ENCODE measurements at regions not wholly inside any gene's neighbourhood (a gene's known extent, or its start where the extent isn't known, plus 50 kb on each side); places are given as distances from the start of the nearest gene placed in this dataset.
"Not testable (repeated sequence)": the region's sequence is repeated elsewhere in the genome, so short reads cannot be mapped to it uniquely, and the experiment has no call there.

- DNase-seq (ENCODE audit: low read depth) = no peak
- TF ChIP-seq, protein P1, sequence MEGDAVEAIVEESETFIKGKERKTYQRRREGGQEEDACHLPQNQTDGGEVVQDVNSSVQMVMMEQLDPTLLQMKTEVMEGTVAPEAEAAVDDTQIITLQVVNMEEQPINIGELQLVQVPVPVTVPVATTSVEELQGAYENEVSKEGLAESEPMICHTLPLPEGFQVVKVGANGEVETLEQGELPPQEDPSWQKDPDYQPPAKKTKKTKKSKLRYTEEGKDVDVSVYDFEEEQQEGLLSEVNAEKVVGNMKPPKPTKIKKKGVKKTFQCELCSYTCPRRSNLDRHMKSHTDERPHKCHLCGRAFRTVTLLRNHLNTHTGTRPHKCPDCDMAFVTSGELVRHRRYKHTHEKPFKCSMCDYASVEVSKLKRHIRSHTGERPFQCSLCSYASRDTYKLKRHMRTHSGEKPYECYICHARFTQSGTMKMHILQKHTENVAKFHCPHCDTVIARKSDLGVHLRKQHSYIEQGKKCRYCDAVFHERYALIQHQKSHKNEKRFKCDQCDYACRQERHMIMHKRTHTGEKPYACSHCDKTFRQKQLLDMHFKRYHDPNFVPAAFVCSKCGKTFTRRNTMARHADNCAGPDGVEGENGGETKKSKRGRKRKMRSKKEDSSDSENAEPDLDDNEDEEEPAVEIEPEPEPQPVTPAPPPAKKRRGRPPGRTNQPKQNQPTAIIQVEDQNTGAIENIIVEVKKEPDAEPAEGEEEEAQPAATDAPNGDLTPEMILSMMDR (IDR thresholded peaks at IDR 0.05; ENCODE audit: low read depth, low read length, missing control alignments) = no peak
Measured at GRCh38 chr5:155631116-155631515, 617.6 kb downstream of the KIF4B start.

GRCh38 chr5:155633338-155633957, 619.9 kb downstream of the KIF4B start:
- DNase-seq (ENCODE audit: low read depth) = no peak
- H3K4me3 ChIP-seq (ENCODE audit: low read depth, low read length) = no peak overlapping the region
- TF ChIP-seq, protein P1 (IDR thresholded peaks at IDR 0.05; ENCODE audit: low read depth, low read length, missing control alignments) = no peak
- in situ Hi-C loops (cut with HindIII; ENCODE audit: low sequenced_read_pairs) = no loop called here

More at GRCh38 chr5:155631116-155631515, 617.6 kb downstream of the KIF4B start:
- in situ Hi-C loops (cut with HindIII; ENCODE audit: low sequenced_read_pairs) = no loop called here
- H3K4me3 ChIP-seq (ENCODE audit: low read depth, low read length) = no peak overlapping the region

DNA sequence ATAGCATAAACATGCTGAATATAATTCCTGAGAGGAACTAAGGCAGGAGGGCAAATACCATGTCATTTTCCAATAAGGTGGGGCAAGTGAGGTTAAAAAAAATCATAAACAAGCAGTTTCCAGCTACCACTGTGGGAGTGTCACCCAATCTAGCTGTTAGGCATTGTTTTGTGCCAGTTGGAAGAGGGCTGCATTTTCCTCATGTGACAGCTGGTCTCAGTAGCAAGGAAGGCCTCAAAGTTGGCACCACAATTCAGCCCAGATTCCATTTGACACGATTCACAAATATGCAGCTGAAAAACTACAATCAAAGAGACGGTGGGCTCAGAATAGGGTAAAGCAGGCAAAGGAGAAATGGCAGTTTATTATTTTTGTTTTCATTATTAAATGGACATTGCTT, 636.1 kb downstream of the KIF4B start:
- TF ChIP-seq, protein P1 (IDR thresholded peaks at IDR 0.05; ENCODE audit: low read depth, low read length, missing control alignments) = no peak
- DNase-seq (ENCODE audit: low read depth) = no peak
- in situ Hi-C loops (cut with HindIII; ENCODE audit: low sequenced_read_pairs) = no loop called here
- no peak overlapping the region for H3K4me3 ChIP-seq (ENCODE audit: low read depth, low read length)

DNA sequence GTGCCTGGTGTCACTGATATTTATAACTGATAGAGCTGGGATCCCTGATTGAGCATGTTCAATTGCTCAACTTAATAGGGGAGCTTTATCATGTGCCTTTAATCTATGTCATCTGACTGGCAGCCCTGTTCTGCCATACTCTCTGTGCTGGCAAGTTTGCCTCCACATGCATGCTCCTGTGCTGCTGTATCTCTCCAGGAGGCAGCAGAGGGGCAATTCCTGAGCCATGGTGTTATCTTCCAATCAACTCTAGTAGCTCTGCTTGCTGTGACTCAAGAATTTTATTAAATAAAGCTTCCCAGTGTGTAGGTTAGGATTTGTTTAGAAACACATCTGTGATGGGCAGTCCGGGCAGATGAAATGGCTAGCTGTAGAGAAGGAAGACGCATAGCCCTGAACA, 642.0 kb downstream of the KIF4B start:
- no peak for DNase-seq (ENCODE audit: low read depth)
- in situ Hi-C loops (cut with HindIII; ENCODE audit: low sequenced_read_pairs) = no loop called here
- TF ChIP-seq, protein P1 (IDR thresholded peaks at IDR 0.05; ENCODE audit: low read depth, low read length, missing control alignments) = no peak
- H3K4me3 ChIP-seq (ENCODE audit: low read depth, low read length) = no peak overlapping the region

- no peak for DNase-seq (ENCODE audit: low read depth)
- no peak overlapping the region for H3K4me3 ChIP-seq (ENCODE audit: low read depth, low read length)
- TF ChIP-seq, protein P1 (IDR thresholded peaks at IDR 0.05; ENCODE audit: low read depth, low read length, missing control alignments) = no peak
- in situ Hi-C loops (cut with HindIII; ENCODE audit: low sequenced_read_pairs) = no loop called here
Measured at GRCh38 chr5:155661859-155662258, 648.3 kb downstream of the KIF4B start.

GRCh38 chr5:155665361-155665760, 651.8 kb downstream of the KIF4B start:
- TF ChIP-seq, protein P1 (IDR thresholded peaks at IDR 0.05; ENCODE audit: low read depth, low read length, missing control alignments) = no peak
- H3K4me3 ChIP-seq (ENCODE audit: low read depth, low read length) = no peak overlapping the region

DNA sequence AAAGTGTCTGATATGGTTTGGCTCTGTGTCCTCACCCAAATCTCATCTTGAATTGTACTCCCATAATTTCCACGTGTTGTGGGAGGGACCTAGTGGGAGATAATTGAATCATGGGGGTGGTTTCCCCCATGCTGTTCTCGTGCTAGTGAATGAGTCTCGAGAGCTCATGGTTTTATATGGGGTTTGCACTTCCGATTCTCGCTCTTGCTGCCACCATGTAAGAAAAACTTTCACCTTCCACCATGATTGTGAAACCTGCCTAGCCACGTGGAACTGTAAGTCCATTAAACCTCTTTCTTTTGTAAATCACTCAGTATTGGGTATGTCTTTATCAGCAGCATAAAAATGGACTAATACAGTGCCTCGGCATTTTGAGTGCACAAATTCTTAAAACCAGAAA, 655.0 kb upstream of the SGCD start:
- in situ Hi-C loops (cut with HindIII; ENCODE audit: low sequenced_read_pairs); DNase-seq (ENCODE audit: low read depth); H3K4me3 ChIP-seq (ENCODE audit: low read depth, low read length): not testable (repeated sequence)

More at GRCh38 chr5:155665361-155665760, 651.8 kb downstream of the KIF4B start:
- no peak for DNase-seq (ENCODE audit: low read depth)
- in situ Hi-C loops (cut with HindIII; ENCODE audit: low sequenced_read_pairs) = no loop called here
